IMR-90 (cell line): ENCODE measurements at regions not wholly inside any gene's neighbourhood (a gene's known extent, or its start where the extent isn't known, plus 50 kb on each side); places are given as distances from the start of the nearest gene placed in this dataset.

Experiments used
- ATAC-seq: fragments of 200-7000 bp; cut with Tn5 transposase; 2 replicates; pipeline ENCODE4 v1.9.1; 2020; ENCODE audit warnings: low read depth, mild to moderate bottlenecking, moderate library complexity
- BruUV-seq: library from RNA; stranded (reverse); fragments of 400-500 nt; replicated peaks from 2 replicates; lab custom pipeline; 2021; lab: Mats Ljungman, UMichigan
- CTCF ChIA-PET: fragments of 300-600 bp; formaldehyde crosslinking; extraction: SDS; loops from one replicate; lab custom pipeline; 2021; ENCODE audit warnings: antibody characterized with exemption; lab: Yijun Ruan, JAX
- POLR2A ChIA-PET: fragments of 300-600 bp; sonication (Branson Sonifier 250); formaldehyde crosslinking; loops from one replicate; lab custom pipeline; 2022; ENCODE audit warnings: antibody characterized with exemption; ENCODE audit not compliant: unreplicated experiment; lab: Charles Lee
- DNase-seq: peaks from one replicate; pipeline ENCODE4 v3.0.0; 2013
- H2AFZ ChIP-seq: replicated peaks from 2 replicates; pipeline ENCODE3; 2013; ENCODE audit warnings: low read length, mild to moderate bottlenecking; ENCODE audit not compliant: poor library complexity
- H2AK5ac ChIP-seq: 2 replicates; pipeline ENCODE4 v1.6.1; 2013; ENCODE audit warnings: low read depth, low read length, inconsistent platforms
- H2AK9ac ChIP-seq: replicated peaks from 2 replicates; pipeline ENCODE3; 2013; ENCODE audit warnings: mild to moderate bottlenecking, low read depth, low read length, moderate library complexity; ENCODE audit not compliant: poor library complexity
- H2BK120ac ChIP-seq: 2 replicates; pipeline ENCODE4 v1.6.1; 2013; ENCODE audit warnings: low read depth, low read length, inconsistent platforms
- H2BK15ac ChIP-seq: 3 replicates; pipeline ENCODE4 v1.6.1; 2013; ENCODE audit warnings: low read depth, low read length, inconsistent platforms
- H2BK20ac ChIP-seq: 2 replicates; pipeline ENCODE4 v1.6.1; 2013; ENCODE audit warnings: low read depth, mild to moderate bottlenecking, inconsistent platforms, low read length, moderate library complexity
- H2BK5ac ChIP-seq: 2 replicates; pipeline ENCODE4 v1.6.1; 2013; ENCODE audit warnings: mild to moderate bottlenecking, low read depth, low read length, inconsistent platforms; ENCODE audit not compliant: poor library complexity, severe bottlenecking
- H3K14ac ChIP-seq: replicated peaks from 2 replicates; pipeline ENCODE4 v1.6.1; 2013; ENCODE audit warnings: low read depth, low read length, inconsistent platforms
- H3K18ac ChIP-seq: 2 replicates; pipeline ENCODE4 v1.6.1; 2013; ENCODE audit warnings: low read depth, low read length, control low read depth
- H3K23ac ChIP-seq: 2 replicates; pipeline ENCODE4 v1.6.1; 2013; ENCODE audit warnings: low read depth, low read length, inconsistent platforms
- H3K27ac ChIP-seq: 2 replicates; pipeline ENCODE4 v1.5.1; 2013; ENCODE audit warnings: mild to moderate bottlenecking, control low read depth, low read length; ENCODE audit not compliant: insufficient read depth
- H3K27me3 ChIP-seq: 2 replicates; pipeline ENCODE4 v1.6.1; 2013; ENCODE audit warnings: low read length; ENCODE audit not compliant: control insufficient read depth, insufficient read depth
- H3K36me3 ChIP-seq: 2 replicates; pipeline ENCODE4 v1.6.1; 2013; ENCODE audit warnings: low read length, mixed read lengths; ENCODE audit not compliant: control insufficient read depth, insufficient read depth
- H3K4ac ChIP-seq: 2 replicates; pipeline ENCODE4 v1.6.1; 2013; ENCODE audit warnings: low read depth, low read length, inconsistent platforms
- H3K4me1 ChIP-seq: 2 replicates; pipeline ENCODE4 v1.6.1; 2013; ENCODE audit warnings: low read length, mixed read lengths; ENCODE audit not compliant: control insufficient read depth, insufficient read depth
- H3K4me2 ChIP-seq: 2 replicates; pipeline ENCODE4 v1.6.1; 2013; ENCODE audit warnings: low read depth, mild to moderate bottlenecking, control low read depth, low read length, moderate library complexity
- H3K4me3 ChIP-seq: 2 replicates; pipeline ENCODE4 v1.5.1; 2013; ENCODE audit warnings: low read depth, mild to moderate bottlenecking, control low read depth, low read length, moderate library complexity; ENCODE audit not compliant: insufficient read depth
- H3K56ac ChIP-seq: 2 replicates; pipeline ENCODE4 v1.6.1; 2013; ENCODE audit warnings: low read length, inconsistent platforms; ENCODE audit not compliant: insufficient read depth; ENCODE audit errors: extremely low read depth
- H3K79me1 ChIP-seq, 2 experiments: 2 replicates each; pipeline ENCODE4 v1.6.1; 2013; ENCODE audit warnings: low read length in 2 of 2, inconsistent platforms in 1 of 2, low read depth in 1 of 2
- H3K9ac ChIP-seq: 2 replicates; pipeline ENCODE4 v1.6.1; 2013; ENCODE audit warnings: low read depth, low read length, control low read depth
- H3K9me1 ChIP-seq: 2 replicates; pipeline ENCODE4 v1.6.1; 2013; ENCODE audit warnings: low read length, inconsistent platforms; ENCODE audit not compliant: insufficient read depth
- H3K9me3 ChIP-seq: 2 replicates; pipeline ENCODE4 v1.6.1; 2013; ENCODE audit warnings: low read length; ENCODE audit not compliant: control insufficient read depth, insufficient read depth
- H4K20me1 ChIP-seq: 2 replicates; pipeline ENCODE4 v1.6.1; 2013; ENCODE audit warnings: low read length, inconsistent platforms; ENCODE audit not compliant: insufficient read depth
- H4K5ac ChIP-seq: 2 replicates; pipeline ENCODE4 v1.6.1; 2013; ENCODE audit warnings: mild to moderate bottlenecking, low read depth, low read length, control low read depth
- H4K8ac ChIP-seq, 2 experiments: 2 replicates each; pipeline ENCODE4 v1.6.1; 2013; ENCODE audit warnings: low read depth in 2 of 2, low read length in 2 of 2, control low read depth in 1 of 2, inconsistent platforms in 1 of 2
- H4K91ac ChIP-seq: 2 replicates; pipeline ENCODE4 v1.6.1; 2013; ENCODE audit warnings: low read depth, low read length, inconsistent platforms; ENCODE audit not compliant: insufficient read depth
- CEBPB ChIP-seq: IDR thresholded peaks from 2 replicates; pipeline ENCODE4 v1.6.1; 2012; ENCODE audit warnings: low read depth, low read length, improper control_type of control experiment
- ELK1 ChIP-seq: fragments of 150-350 bp; IDR thresholded peaks from 2 replicates; pipeline ENCODE4 v1.6.1; 2016; ENCODE audit warnings: low read depth, mild to moderate bottlenecking, low read length, moderate library complexity, borderline replicate concordance
- FOS ChIP-seq: fragments of 150-350 bp; IDR thresholded peaks from 2 replicates; pipeline ENCODE4 v1.6.1; 2016; ENCODE audit warnings: low read depth, low read length
- MAFK ChIP-seq: IDR thresholded peaks from 2 replicates; pipeline ENCODE4 v1.6.1; 2012; ENCODE audit warnings: low read depth, low read length, improper control_type of control experiment
- MXI1 ChIP-seq: IDR thresholded peaks from 2 replicates; pipeline ENCODE4 v1.6.1; 2012; ENCODE audit warnings: low read depth, mild to moderate bottlenecking, low read length, moderate library complexity, borderline replicate concordance
- POLR2A ChIP-seq: IDR thresholded peaks from 2 replicates; pipeline ENCODE4 v1.6.1; 2012; ENCODE audit warnings: mild to moderate bottlenecking, low read depth, low read length
- RCOR1 ChIP-seq: IDR thresholded peaks from 2 replicates; pipeline ENCODE4 v1.6.1; 2012; ENCODE audit warnings: mild to moderate bottlenecking, low read length, improper control_type of control experiment; ENCODE audit not compliant: insufficient replicate concordance
- RFX5 ChIP-seq: IDR thresholded peaks from 2 replicates; pipeline ENCODE4 v1.8.0; 2012; ENCODE audit warnings: low read depth, mild to moderate bottlenecking, low read length, moderate library complexity
- WGBS, 2 experiments: methylation state at CpG; one replicate each; pipeline versions ENCODE4 v1.1.5 to v1.1.7; 2013; ENCODE audit warnings: missing lambda C conversion rate in 2 of 2; ENCODE audit not compliant: insufficient read length in 1 of 2; ENCODE audit errors: extremely low coverage in 2 of 2; 5-methylcytosine and 5-hydroxymethylcytosine counted together
- dilution Hi-C: fragments of 300-500 bp; cut with HindIII; formaldehyde crosslinking; loops from one replicate; pipeline ENCODE4 v1.14.3; 2018; ENCODE audit warnings: low sequenced_read_pairs; ENCODE audit not compliant: unreplicated experiment
- in situ Hi-C: fragments of 300-500 bp; cut with MboI; formaldehyde crosslinking; loops from 3 replicates; pipeline ENCODE4 v1.14.3; 2019; ENCODE audit warnings: low sequenced_read_pairs, inconsistent platforms, mixed read lengths
- intact Hi-C: fragments of 100-400 bp; cut with micrococcal nuclease; formaldehyde crosslinking; loops from 2 replicates; pipeline ENCODE4 v1.10.0; 2022

- ChIA-PET CTCF (no interaction called here), POLR2A (no interaction called here)
- Histone ChIP-seq H2AK5ac (peak overlapping the region; percentile 34; the same call in 1 of the 2 replicates), H3K9me1 (peaks cover 16% of the 10 kb centered on the region; the same call in 1 of the 2 replicates), H4K8ac (peak overlapping the region in 1 of 2 experiments; percentile 70; a peak in 2 of 4 replicates), H2AFZ (no peak overlapping the region), H2BK15ac (peak overlapping the region; percentile 50; the same call in 1 of the 3 replicates), H3K4me3 (no peak overlapping the region), H4K20me1 (no peaks in the 10 kb centered on the region), H3K4me2 (no peak overlapping the region; the same call in 1 of the 2 replicates), H2BK20ac (peak overlapping the region; percentile 72), H2BK120ac (peak overlapping the region; percentile 65), H3K27ac (no peak overlapping the region), H3K4me1 (peaks cover 12% of the 10 kb centered on the region), H2BK5ac (no peak overlapping the region), H3K4ac (peak overlapping the region; percentile 80), H3K56ac (no peak overlapping the region), H4K91ac (peak overlapping the region; percentile 62; the same call in 1 of the 2 replicates), H3K18ac (no peak overlapping the region), H3K79me1 (0 out of 4 replicates have a peak, but pooled peaks cover 0 to 3% of the 10 kb centered on the region in 2 experiments), H3K23ac (no peak overlapping the region), H3K9me3 (no peaks in the 10 kb centered on the region), H3K9ac (no peak overlapping the region), H2AK9ac (peak overlapping the region; percentile 89), H4K5ac (no peak overlapping the region; the same call in 1 of the 2 replicates), H3K27me3 (no peaks in the 10 kb centered on the region), H3K36me3 (no peaks in the 10 kb centered on the region), H3K14ac (peak overlapping the region; percentile 82)
- dilution Hi-C loops (no loop called here), in situ Hi-C loops (no loop called here), intact Hi-C loops (no loop called here)
- ATAC-seq (0 out of 2 replicates have a peak, but pooled peaks have one; percentile 31), DNase-seq (no peak)
- TF ChIP-seq POLR2A, result no peak
- TF ChIP-seq CEBPB, result no peak
- no peak for TF ChIP-seq MXI1
- TF ChIP-seq ELK1, result no peak
- no peak for TF ChIP-seq RFX5
- TF ChIP-seq FOS, result no peak
- TF ChIP-seq RCOR1, result no peak
- no peak for TF ChIP-seq MAFK
- BruUV-seq, result no TSS peak
- WGBS, 2 experiments, result no CpG with 5 or more reads among the region's 4 CpGs
Measured at GRCh38 chr2:39534095-39534711, 97.1 kb upstream of the MAP4K3 start.
